Activated CD4-positive, alpha-beta T cell treated with anti-CD3 and anti-CD28 coated beads for 4 hours (primary cell): ENCODE measurements at regions not wholly inside any gene's neighbourhood (a gene's known extent, or its start where the extent isn't known, plus 50 kb on each side); places are given as distances from the start of the nearest gene placed in this dataset.

ENCODE experiments used
- DNase-seq, 2 donors: peaks; one replicate each; pipeline ENCODE4 v3.0.0-alpha.2; 2020

- DNase-seq = no peak
These were observed 223.4 kb downstream of the SPTSSA start for GRCh38 chr14:34238610-34239009.

GRCh38 chr14:34237677-34238076 is 224.4 kb downstream of the SPTSSA start:
- DNase-seq = no peak

DNA sequence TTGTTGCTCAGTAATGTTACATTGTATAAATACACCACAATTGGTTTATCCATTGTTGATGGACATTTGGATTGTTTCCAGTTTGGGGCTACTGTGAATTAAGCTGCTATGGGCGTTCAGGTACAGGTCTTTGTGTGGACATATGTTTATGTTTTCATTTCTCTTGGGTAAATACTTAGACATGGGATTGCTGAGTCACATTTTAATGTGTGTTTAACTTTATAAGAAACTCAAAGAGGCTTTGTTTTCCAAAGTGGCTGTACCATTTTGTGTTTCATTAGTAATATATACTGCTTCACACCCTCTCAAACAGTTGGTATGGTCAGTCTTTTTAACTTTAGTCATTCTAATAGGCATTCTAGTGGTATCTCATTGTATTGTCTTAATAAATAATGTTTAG is 225.0 kb downstream of the SPTSSA start:
- no peak for DNase-seq

DNA sequence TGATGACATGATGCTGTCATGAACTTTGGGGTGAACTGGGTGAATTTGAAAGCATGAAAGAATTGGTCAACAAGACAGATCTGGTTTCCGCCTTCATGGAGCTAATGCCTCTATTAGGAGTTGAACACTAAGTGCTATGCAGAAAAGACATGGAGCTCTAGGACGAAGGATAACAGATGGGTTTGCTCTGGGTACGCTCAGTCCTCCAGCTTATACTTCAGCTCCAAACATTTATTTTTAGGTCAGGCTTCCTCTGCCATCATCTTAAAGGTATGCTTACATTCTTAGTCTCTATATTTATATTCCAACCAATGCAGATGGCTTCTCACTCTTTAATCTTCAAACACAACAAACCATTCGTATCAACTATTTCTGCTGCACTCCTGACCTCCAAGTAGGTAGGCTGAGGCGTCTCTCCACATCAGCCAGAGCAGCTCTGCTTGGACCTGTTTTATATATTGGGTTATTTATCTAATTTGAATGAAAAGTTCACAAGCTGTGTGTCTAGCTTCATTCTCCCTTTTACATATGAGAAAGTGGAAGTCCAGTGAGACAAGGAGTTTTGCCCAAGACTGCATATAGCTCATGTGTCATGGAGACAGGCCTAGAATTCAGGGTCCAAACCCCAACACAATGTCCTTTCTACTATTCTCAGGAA is 226.3 kb downstream of the SPTSSA start:
- DNase-seq = no peak

GRCh38 chr14:34234258-34234657 is 227.8 kb downstream of the SPTSSA start:
- no peak for DNase-seq

GRCh38 chr14:34233619-34234018 is 228.4 kb downstream of the SPTSSA start:
- DNase-seq = no peak

GRCh38 chr14:34232790-34233189 is 229.2 kb downstream of the SPTSSA start:
- DNase-seq = no peak

DNA sequence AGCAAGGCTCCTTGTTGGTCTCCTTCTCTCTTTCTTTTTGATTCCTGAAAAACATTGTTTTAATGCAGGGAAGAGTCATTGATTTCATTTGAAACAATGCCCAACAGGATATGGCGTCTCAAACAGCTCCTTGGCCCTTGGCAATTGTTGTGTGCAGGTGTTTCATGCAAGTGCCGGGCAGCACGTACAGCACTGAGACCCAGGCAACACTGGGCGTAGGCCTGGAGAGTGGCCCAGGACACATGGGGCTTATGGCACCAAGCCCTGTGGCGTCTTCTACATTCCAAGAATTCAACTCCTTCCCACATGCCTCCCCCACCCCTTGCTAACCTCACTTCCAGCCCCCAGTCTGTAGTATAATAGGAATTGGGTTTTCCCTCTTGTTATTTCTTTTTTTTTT is 230.4 kb downstream of the SPTSSA start:
- DNase-seq = no peak

DNA sequence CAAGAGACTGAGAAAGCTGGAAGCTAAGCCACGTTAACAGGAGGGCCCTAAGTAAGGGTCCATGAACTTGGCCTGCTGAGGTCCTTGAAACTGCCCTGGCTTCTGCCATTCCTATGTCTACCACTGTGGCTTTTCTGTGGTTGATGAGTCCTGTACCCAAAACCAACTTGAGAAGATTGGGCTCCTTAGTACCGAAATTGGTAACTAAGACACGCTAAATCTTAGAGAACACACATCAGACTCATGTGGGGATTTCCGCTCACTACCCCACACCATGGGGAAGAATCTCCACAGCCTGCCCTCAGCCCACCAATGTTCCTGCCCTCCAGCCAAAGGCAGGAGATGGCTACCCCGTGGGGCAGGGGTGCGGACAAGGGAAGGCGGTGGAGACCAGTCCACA is 232.9 kb downstream of the SPTSSA start:
- no peak for DNase-seq

DNA sequence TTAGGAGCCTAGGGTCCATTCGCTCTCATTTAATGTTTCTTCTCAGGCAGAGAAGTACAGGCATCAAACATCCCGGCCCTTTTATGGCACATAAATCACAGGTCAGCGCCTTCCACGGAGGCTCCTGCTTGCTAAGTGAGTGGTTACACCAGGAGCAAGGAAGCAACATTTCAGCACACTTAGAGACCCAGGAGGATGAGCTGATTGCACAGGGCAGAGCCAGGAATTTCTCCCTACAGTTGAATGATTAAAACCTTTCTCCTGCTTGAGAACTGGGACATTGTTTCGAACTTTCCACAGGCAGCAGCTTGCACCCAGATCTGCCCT is 233.4 kb downstream of the SPTSSA start:
- no peak for DNase-seq

- DNase-seq = peak; percentile 40 to 43
These were observed 234.0 kb downstream of the SPTSSA start for GRCh38 chr14:34227834-34228649.

DNA sequence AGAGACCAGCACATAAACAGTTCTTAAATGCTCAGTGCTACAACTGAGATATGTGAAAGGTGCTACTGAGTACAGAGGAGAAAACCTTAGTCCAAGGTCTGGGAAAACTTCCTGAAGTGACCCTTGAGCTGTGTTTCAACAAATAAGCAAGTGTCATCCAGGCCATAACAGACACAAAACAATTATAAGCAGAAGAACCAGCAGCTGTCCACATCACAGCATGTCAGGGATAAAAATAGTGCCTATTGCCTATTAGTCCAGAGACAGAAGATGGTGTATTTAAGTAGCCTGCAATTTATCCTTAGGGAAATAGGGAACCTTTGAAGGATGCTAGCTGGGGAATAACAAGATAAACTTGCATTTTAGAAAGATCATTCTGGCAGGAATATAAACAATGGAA is 237.8 kb downstream of the SPTSSA start:
- no peak for DNase-seq

- no peak for DNase-seq
These were observed 238.5 kb downstream of the SPTSSA start for GRCh38 chr14:34223373-34224148.

DNA sequence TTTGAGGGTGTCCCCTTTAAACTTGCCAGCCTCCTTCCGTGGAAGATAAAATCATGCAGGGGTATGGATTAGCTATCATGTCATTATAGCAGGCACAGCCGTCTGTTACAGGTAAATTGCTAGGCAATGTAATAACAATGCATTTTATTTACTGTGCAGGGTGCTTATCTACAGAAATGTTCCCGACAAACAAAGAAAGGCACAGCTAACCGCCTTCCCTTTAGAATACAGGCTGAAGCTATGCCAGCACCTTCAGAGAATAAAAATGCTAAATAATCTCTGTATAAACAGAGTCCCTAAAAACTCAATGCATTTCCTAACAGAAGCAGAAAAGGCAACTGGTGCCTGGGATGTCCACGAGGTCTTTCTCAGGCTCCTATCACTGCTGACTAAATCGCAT is 239.2 kb downstream of the SPTSSA start:
- DNase-seq = no peak

DNA sequence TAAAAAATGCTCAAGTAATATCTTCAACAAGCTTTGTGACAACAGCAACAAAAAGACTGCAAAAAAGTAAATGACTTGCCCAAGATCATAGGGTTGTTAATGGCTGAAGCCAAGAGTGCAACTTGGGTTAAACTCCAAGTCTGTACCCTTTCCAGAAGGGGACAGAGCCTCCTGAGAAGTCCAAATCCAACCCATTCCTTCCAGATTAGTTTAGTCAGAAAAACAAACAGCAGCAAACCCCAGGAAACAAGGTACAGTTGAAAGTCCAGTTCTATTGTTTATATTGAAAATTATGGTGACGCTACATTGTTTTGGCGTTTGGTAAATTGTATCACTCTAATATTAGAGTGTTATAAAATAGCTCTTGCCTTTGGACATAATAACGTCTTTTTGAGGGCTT is 239.9 kb downstream of the SPTSSA start:
- DNase-seq = no peak

DNA sequence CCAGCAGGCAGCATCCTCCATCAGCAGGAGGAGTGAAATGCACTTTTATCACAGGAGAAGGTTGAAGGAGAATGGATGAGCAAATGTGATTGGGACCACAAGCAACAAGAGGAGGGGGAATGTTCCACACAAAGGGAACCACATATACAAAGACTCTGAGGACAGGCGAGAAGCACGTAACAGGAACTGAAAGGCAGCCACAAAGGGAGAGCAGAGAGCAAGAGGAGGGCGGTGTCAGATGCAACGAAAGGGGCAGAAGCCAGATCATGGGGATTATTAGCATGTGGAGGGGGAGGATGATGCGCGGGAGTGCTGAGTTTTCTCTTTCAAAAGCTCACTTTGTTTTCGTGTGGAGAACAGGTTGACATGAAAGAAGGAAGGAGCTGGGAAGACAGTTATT is 241.1 kb downstream of the SPTSSA start:
- no peak for DNase-seq

DNA sequence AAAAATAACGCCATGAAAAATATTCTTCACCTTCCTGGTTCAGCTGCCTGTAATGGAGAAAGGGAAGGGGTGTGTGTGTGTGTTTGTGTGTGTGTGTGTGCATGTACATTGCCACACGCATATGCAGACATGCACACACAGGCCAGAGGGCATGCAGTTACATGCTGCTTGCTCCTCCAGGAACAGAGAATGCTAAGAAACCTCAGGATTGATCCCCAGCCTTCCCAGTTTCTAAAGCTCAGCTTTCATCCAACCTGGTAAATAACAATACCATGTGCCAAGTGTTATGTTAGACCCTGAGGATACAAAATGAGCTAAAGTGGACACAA is 241.7 kb downstream of the SPTSSA start:
- DNase-seq = no peak

- no peak for DNase-seq
These were observed 242.2 kb downstream of the SPTSSA start for GRCh38 chr14:34219661-34220377.

GRCh38 chr14:34218881-34219280 is 243.2 kb downstream of the SPTSSA start:
- no peak for DNase-seq

GRCh38 chr14:34214961-34215360 is 247.1 kb downstream of the SPTSSA start:
- DNase-seq = no peak

- DNase-seq = no peak
These were observed 248.7 kb downstream of the SPTSSA start for GRCh38 chr14:34213332-34213731.

- no peak for DNase-seq
These were observed 249.7 kb downstream of the SPTSSA start for GRCh38 chr14:34212172-34212929.

DNA sequence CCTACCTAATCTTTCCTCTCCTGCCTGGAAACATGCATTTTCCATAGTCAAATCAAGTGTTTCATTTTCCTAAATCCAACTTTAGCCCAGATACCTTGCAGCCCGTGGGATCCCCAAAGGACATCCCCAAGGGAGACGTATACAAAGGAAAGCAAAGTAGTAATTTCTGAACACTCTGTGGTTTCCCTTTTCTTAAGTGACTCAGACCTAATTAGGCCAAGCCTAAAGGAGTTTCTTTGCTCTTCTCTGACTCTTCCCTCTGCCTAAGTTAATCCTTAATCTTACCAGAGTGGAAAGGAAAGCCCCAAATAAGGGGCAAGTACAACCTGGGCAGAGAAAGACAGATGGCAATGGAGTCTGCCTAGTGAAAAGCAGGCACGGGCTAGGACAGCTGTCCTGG is 250.3 kb downstream of the SPTSSA start:
- no peak for DNase-seq
